ENCODE measurements at regions not wholly inside any gene's neighbourhood (a gene's known extent, or its start where the extent isn't known, plus 50 kb on each side); places are given as distances from the start of the nearest gene placed in this dataset.

- TF ChIP-seq TAF1 (IDR thresholded peaks at IDR 0.05; ENCODE audit: borderline replicate concordance, insufficient read depth, low read length) (no peak), SIN3A (IDR thresholded peaks at IDR 0.05; ENCODE audit: borderline replicate concordance, insufficient read depth, low read length) (no peak)
Observed at GRCh38 chr2:117067900-117068299, 746.6 kb upstream of the DDX18 start.

- TF ChIP-seq POLR2AphosphoS5 (IDR thresholded peaks at IDR 0.05; ENCODE audit: low read depth, low read length) (no peak), REST (IDR thresholded peaks at IDR 0.05; ENCODE audit: insufficient read depth in 1 of 2, low read depth in 2 of 2, low read length in 2 of 2) (no peak), TAF1 (IDR thresholded peaks at IDR 0.05; ENCODE audit: borderline replicate concordance, insufficient read depth, low read length) (no peak), FOXP2 (optimal IDR thresholded peaks at IDR 0.05; ENCODE audit: borderline replicate concordance, extremely low read depth, extremely low read length, insufficient read depth) (no peak), SIN3A (IDR thresholded peaks at IDR 0.05; ENCODE audit: borderline replicate concordance, insufficient read depth, low read length) (no peak)
Observed at GRCh38 chr2:117068371-117068770, 746.1 kb upstream of the DDX18 start.

- no peak for TF ChIP-seq SIN3A (IDR thresholded peaks at IDR 0.05; ENCODE audit: borderline replicate concordance, insufficient read depth, low read length)
- no peak for TF ChIP-seq TAF1 (IDR thresholded peaks at IDR 0.05; ENCODE audit: borderline replicate concordance, insufficient read depth, low read length)
- no peak for TF ChIP-seq FOXP2 (optimal IDR thresholded peaks at IDR 0.05; ENCODE audit: borderline replicate concordance, extremely low read depth, extremely low read length, insufficient read depth)
- no peak for TF ChIP-seq REST (IDR thresholded peaks at IDR 0.05; ENCODE audit: insufficient read depth in 1 of 2, low read depth in 2 of 2, low read length in 2 of 2)
- TF ChIP-seq POLR2AphosphoS5 (IDR thresholded peaks at IDR 0.05; ENCODE audit: low read depth, low read length): no peak
Observed at GRCh38 chr2:117071556-117072102, 742.9 kb upstream of the DDX18 start.

GRCh38 chr2:117074756-117075155 lies 739.7 kb upstream of the DDX18 start:
- TF ChIP-seq POLR2AphosphoS5 (IDR thresholded peaks at IDR 0.05; ENCODE audit: low read depth, low read length) (no peak), FOXP2 (optimal IDR thresholded peaks at IDR 0.05; ENCODE audit: borderline replicate concordance, extremely low read depth, extremely low read length, insufficient read depth) (no peak), REST (IDR thresholded peaks at IDR 0.05; ENCODE audit: insufficient read depth in 1 of 2, low read depth in 2 of 2, low read length in 2 of 2) (no peak), TAF1 (IDR thresholded peaks at IDR 0.05; ENCODE audit: borderline replicate concordance, insufficient read depth, low read length) (no peak), SIN3A (IDR thresholded peaks at IDR 0.05; ENCODE audit: borderline replicate concordance, insufficient read depth, low read length) (no peak)

GRCh38 chr2:117085256-117085655 lies 729.2 kb upstream of the DDX18 start:
- TF ChIP-seq FOXP2 (optimal IDR thresholded peaks at IDR 0.05; ENCODE audit: borderline replicate concordance, extremely low read depth, extremely low read length, insufficient read depth) (no peak), TAF1 (IDR thresholded peaks at IDR 0.05; ENCODE audit: borderline replicate concordance, insufficient read depth, low read length) (no peak), POLR2AphosphoS5 (IDR thresholded peaks at IDR 0.05; ENCODE audit: low read depth, low read length) (no peak), SIN3A (IDR thresholded peaks at IDR 0.05; ENCODE audit: borderline replicate concordance, insufficient read depth, low read length) (no peak), REST (IDR thresholded peaks at IDR 0.05; ENCODE audit: insufficient read depth in 1 of 2, low read depth in 2 of 2, low read length in 2 of 2) (no peak)

All from PFSK-1 (cell line).